Astrocyte (in vitro differentiated cells and primary cell): ENCODE measurements at regions not wholly inside any gene's neighbourhood (a gene's known extent, or its start where the extent isn't known, plus 50 kb on each side); places are given as distances from the start of the nearest gene placed in this dataset.
A peak's percentile ranks its signal among the peaks of the same experiment; 100 is the strongest.

Source experiments
- DNase-seq: peaks from one replicate; pipeline ENCODE4 v3.0.0-alpha.2; 2010; ENCODE audit warnings: low read depth
- FAIRE-seq: peaks from 2 replicates; lab custom pipeline; 2011; peaks lifted over from hg19 to GRCh38; lab: Jason Lieb, UNC
- H2AFZ ChIP-seq: 2 replicates; pipeline ENCODE4 v1.6.0; 2012; ENCODE audit warnings: low read depth, low read length, inconsistent platforms
- H3K27ac ChIP-seq: 2 replicates; pipeline ENCODE4 v1.5.1; 2011; ENCODE audit warnings: low read depth, low read length, inconsistent platforms
- H3K27me3 ChIP-seq: 2 replicates; pipeline ENCODE4 v1.6.0; 2011; ENCODE audit warnings: low read length, inconsistent platforms; ENCODE audit not compliant: insufficient read depth
- H3K36me3 ChIP-seq: 2 replicates; pipeline ENCODE4 v1.5.1; 2011; ENCODE audit warnings: low read length, inconsistent platforms; ENCODE audit not compliant: insufficient read depth
- H3K4me1 ChIP-seq: 2 replicates; pipeline ENCODE4 v1.5.1; 2011; ENCODE audit warnings: low read length, inconsistent platforms; ENCODE audit not compliant: insufficient read depth
- H3K4me2 ChIP-seq: 2 replicates; pipeline ENCODE4 v1.6.0; 2012; ENCODE audit warnings: low read length, inconsistent platforms
- H3K4me3 ChIP-seq: 2 replicates; pipeline ENCODE4 v1.5.1; 2011; ENCODE audit warnings: low read depth, mild to moderate bottlenecking, low read length, inconsistent platforms; ENCODE audit not compliant: insufficient read depth
- H3K79me2 ChIP-seq: 2 replicates; pipeline ENCODE4 v1.6.0; 2012; ENCODE audit warnings: mild to moderate bottlenecking, low read length, inconsistent platforms; ENCODE audit not compliant: insufficient read depth
- H3K9ac ChIP-seq: 2 replicates; pipeline ENCODE4 v1.6.0; 2012; ENCODE audit warnings: mild to moderate bottlenecking, low read length, inconsistent platforms
- H3K9me3 ChIP-seq: 2 replicates; pipeline ENCODE4 v1.5.1; 2012; ENCODE audit warnings: low read depth, mild to moderate bottlenecking, low read length, inconsistent platforms; ENCODE audit not compliant: insufficient read depth
- H4K20me1 ChIP-seq: 2 replicates; pipeline ENCODE4 v1.6.0; 2012; ENCODE audit warnings: low read length, inconsistent platforms; ENCODE audit not compliant: insufficient read depth
- H3K27ac Mint-ChIP-seq: one replicate; pipeline ENCODE4 v1.8.0; 2021; ENCODE audit warnings: mild to moderate bottlenecking, mixed read lengths; ENCODE audit not compliant: unreplicated experiment
- H3K27me3 Mint-ChIP-seq: one replicate; pipeline ENCODE4 v1.8.0; 2021; ENCODE audit warnings: low read depth, mixed read lengths; ENCODE audit not compliant: unreplicated experiment
- H3K36me3 Mint-ChIP-seq: one replicate; pipeline ENCODE4 v1.8.0; 2021; ENCODE audit warnings: low read depth, mixed read lengths; ENCODE audit not compliant: unreplicated experiment
- H3K4me1 Mint-ChIP-seq: one replicate; pipeline ENCODE4 v1.8.0; 2021; ENCODE audit warnings: low read depth, mixed read lengths; ENCODE audit not compliant: unreplicated experiment
- H3K4me3 Mint-ChIP-seq: one replicate; pipeline ENCODE4 v1.8.0; 2021; ENCODE audit warnings: mild to moderate bottlenecking, moderate library complexity, mixed read lengths; ENCODE audit not compliant: unreplicated experiment
- H3K9me3 Mint-ChIP-seq: one replicate; pipeline ENCODE4 v1.8.0; 2021; ENCODE audit warnings: mild to moderate bottlenecking, mixed read lengths; ENCODE audit not compliant: unreplicated experiment
- EZH2 ChIP-seq: IDR thresholded peaks from 2 replicates; pipeline ENCODE4 v1.6.1; 2012; ENCODE audit warnings: mild to moderate bottlenecking, low read length, inconsistent platforms; ENCODE audit not compliant: insufficient read depth
- TF ChIP-seq, protein P1 (sequence below): IDR thresholded peaks from 2 replicates; pipeline ENCODE4 v1.5.1; 2011; ENCODE audit warnings: low read depth, mild to moderate bottlenecking, inconsistent platforms, low read length, moderate library complexity; ENCODE audit not compliant: insufficient read depth

GRCh38 chr3:20361000-20361399 lies 175.0 kb upstream of the SGO1 start:
- no peaks in the 10 kb centered on the region for H3K27me3 ChIP-seq
- no peak overlapping the region for H3K27ac ChIP-seq
- H3K79me2 ChIP-seq, result no peaks in the 10 kb centered on the region
- Mint-ChIP-seq H3K4me3 (no peak overlapping the region), H3K9me3 (peaks cover 3% of the 10 kb centered on the region), H3K27ac (no peak overlapping the region), H3K27me3 (no peaks in the 10 kb centered on the region), H3K4me1 (no peaks in the 10 kb centered on the region), H3K36me3 (no peaks in the 10 kb centered on the region)
- H3K4me1 ChIP-seq, result no peaks in the 10 kb centered on the region
- no peaks in the 10 kb centered on the region for H3K9me3 ChIP-seq
- DNase-seq (no peak), FAIRE-seq (no peak)
- no peak overlapping the region for H2AFZ ChIP-seq
- no peak overlapping the region for H3K9ac ChIP-seq
- no peaks in the 10 kb centered on the region for H4K20me1 ChIP-seq
- no peak for TF ChIP-seq EZH2
- TF ChIP-seq, protein P1, sequence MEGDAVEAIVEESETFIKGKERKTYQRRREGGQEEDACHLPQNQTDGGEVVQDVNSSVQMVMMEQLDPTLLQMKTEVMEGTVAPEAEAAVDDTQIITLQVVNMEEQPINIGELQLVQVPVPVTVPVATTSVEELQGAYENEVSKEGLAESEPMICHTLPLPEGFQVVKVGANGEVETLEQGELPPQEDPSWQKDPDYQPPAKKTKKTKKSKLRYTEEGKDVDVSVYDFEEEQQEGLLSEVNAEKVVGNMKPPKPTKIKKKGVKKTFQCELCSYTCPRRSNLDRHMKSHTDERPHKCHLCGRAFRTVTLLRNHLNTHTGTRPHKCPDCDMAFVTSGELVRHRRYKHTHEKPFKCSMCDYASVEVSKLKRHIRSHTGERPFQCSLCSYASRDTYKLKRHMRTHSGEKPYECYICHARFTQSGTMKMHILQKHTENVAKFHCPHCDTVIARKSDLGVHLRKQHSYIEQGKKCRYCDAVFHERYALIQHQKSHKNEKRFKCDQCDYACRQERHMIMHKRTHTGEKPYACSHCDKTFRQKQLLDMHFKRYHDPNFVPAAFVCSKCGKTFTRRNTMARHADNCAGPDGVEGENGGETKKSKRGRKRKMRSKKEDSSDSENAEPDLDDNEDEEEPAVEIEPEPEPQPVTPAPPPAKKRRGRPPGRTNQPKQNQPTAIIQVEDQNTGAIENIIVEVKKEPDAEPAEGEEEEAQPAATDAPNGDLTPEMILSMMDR, result no peak
- H3K4me3 ChIP-seq, result no peak overlapping the region
- no peaks in the 10 kb centered on the region for H3K36me3 ChIP-seq
- no peak overlapping the region for H3K4me2 ChIP-seq

GRCh38 chr3:20353286-20353685 lies 167.3 kb upstream of the SGO1 start:
- FAIRE-seq, result no peak
- no peak for DNase-seq
- Histone ChIP-seq H3K79me2 (no peaks in the 10 kb centered on the region), H3K27me3 (no peaks in the 10 kb centered on the region), H4K20me1 (no peaks in the 10 kb centered on the region), H3K27ac (no peak overlapping the region), H3K4me2 (no peak overlapping the region), H3K9me3 (no peaks in the 10 kb centered on the region), H2AFZ (no peak overlapping the region), H3K4me1 (no peaks in the 10 kb centered on the region), H3K4me3 (no peak overlapping the region), H3K36me3 (no peaks in the 10 kb centered on the region), H3K9ac (no peak overlapping the region)
- Mint-ChIP-seq H3K4me3 (no peak overlapping the region), H3K27ac (no peak overlapping the region), H3K9me3 (peaks cover 2% of the 10 kb centered on the region), H3K27me3 (no peaks in the 10 kb centered on the region), H3K4me1 (peaks cover 10% of the 10 kb centered on the region), H3K36me3 (no peaks in the 10 kb centered on the region)
- TF ChIP-seq, protein P1, result no peak
- TF ChIP-seq EZH2, result no peak

DNA sequence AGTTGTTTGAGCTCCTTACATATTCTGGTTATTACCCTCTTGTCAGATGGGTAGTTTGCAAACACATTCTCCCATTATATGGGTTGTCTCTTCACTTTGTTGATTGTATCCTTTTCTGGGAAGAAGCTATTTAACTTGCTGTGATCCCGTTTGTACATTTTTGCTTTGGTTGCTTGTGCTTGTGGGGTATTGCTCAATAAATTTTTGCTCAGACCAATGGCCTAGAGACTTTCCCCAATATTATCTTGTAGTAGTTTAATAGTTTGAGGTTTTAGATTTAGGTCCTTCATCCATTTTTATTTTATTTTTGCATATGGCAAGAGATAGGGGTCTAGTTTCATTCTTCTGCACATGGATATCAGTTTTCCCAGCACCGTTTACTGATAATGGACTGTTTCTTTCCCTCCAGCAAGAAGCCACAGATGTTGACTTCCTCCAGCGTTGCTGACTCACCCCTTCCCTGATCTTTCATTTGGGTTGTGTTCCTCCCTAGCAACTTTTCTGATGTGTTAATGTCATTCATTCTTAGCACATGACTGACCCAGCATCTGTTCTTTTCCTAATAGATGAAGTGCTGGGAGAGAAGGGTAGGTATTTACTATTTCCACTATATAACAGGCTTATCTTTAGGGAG lies 166.7 kb upstream of the SGO1 start:
- Mint-ChIP-seq H3K27ac (peak overlapping the region; percentile 49), H3K9me3 (peaks cover 2% of the 10 kb centered on the region), H3K27me3 (no peaks in the 10 kb centered on the region), H3K36me3 (no peaks in the 10 kb centered on the region), H3K4me3 (no peak overlapping the region), H3K4me1 (peaks cover 10% of the 10 kb centered on the region)
- H3K27me3 ChIP-seq, result no peaks in the 10 kb centered on the region
- H3K27ac ChIP-seq, result no peak overlapping the region
- no peaks in the 10 kb centered on the region for H3K79me2 ChIP-seq
- no peak overlapping the region for H3K9ac ChIP-seq
- no peak overlapping the region for H3K4me2 ChIP-seq
- no peak for FAIRE-seq
- no peak for DNase-seq
- TF ChIP-seq, protein P1, result no peak
- no peak for TF ChIP-seq EZH2
- H2AFZ ChIP-seq, result no peak overlapping the region
- no peaks in the 10 kb centered on the region for H3K4me1 ChIP-seq
- no peaks in the 10 kb centered on the region for H3K36me3 ChIP-seq
- no peaks in the 10 kb centered on the region for H3K9me3 ChIP-seq
- no peak overlapping the region for H3K4me3 ChIP-seq
- no peaks in the 10 kb centered on the region for H4K20me1 ChIP-seq
